ENCODE measurements at regions not wholly inside any gene's neighbourhood (a gene's known extent, or its start where the extent isn't known, plus 50 kb on each side); places are given as distances from the start of the nearest gene placed in this dataset.

DNA sequence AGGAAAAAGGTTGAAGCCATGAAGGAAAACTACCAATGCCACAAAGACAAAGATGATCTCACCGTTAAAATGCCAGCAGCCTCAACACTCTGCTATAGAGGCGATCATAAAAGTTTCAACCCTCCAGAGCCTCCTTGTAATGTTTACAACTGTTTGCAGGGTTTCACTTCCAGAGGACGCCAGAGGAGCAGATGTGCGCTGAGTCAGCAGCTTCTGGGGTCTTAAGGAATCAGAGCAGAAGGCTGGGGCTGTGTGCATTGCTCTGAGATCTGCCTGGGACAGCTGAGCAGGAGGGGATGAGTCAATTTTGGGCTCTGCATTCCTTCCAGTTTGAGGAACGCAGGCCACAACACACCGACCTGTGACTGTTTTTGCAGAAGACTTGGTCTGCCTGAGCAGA, 98.3 kb downstream of the TMEM130 start:
- TF ChIP-seq CTCF (IDR thresholded peaks at IDR 0.05) (no peak), ZFX (IDR thresholded peaks at IDR 0.05; ENCODE audit: borderline replicate concordance) (no peak)
